Psoas muscle (tissue), 7 donors: ENCODE measurements at regions not wholly inside any gene's neighbourhood (a gene's known extent, or its start where the extent isn't known, plus 50 kb on each side); places are given as distances from the start of the nearest gene placed in this dataset.

ENCODE experiments used
- ATAC-seq, 4 donors: fragments of 200-7000 bp; cut with Tn5 transposase; one replicate each; pipeline ENCODE4 v1.9.1; 2020; ENCODE audit warnings: moderate library complexity in 3 of 4, mild to moderate bottlenecking in 2 of 4
- DNase-seq, 2 donors: peaks; one replicate each; pipeline ENCODE4 v3.0.0-alpha.2; 2020
- H3K27ac ChIP-seq: fragments of 200-600 bp; one replicate; pipeline ENCODE4 v1.8.0; 2022
- H3K27me3 ChIP-seq, 3 donors: fragments of 200-600 bp in 1 of 3; one replicate each; pipeline versions ENCODE4 v1.6.1 to v1.8.0; 2013 to 2022; ENCODE audit warnings: low read length in 2 of 3, mild to moderate bottlenecking in 2 of 3, moderate library complexity in 1 of 3; ENCODE audit not compliant: insufficient read depth in 3 of 3
- H3K36me3 ChIP-seq, 2 donors: fragments of 200-600 bp in 1 of 2; one replicate each; pipeline versions ENCODE4 v1.6.1 to v1.8.0; 2013 to 2022; ENCODE audit warnings: low read depth in 1 of 2, mild to moderate bottlenecking in 1 of 2, moderate library complexity in 1 of 2; ENCODE audit not compliant: insufficient read depth in 1 of 2
- H3K4me1 ChIP-seq: fragments of 200-600 bp; one replicate; pipeline ENCODE4 v1.8.0; 2022
- H3K4me3 ChIP-seq: fragments of 200-600 bp; one replicate; pipeline ENCODE4 v1.8.0; 2022; ENCODE audit warnings: mild to moderate bottlenecking
- H3K9me3 ChIP-seq: fragments of 200-600 bp; one replicate; pipeline ENCODE4 v1.8.0; 2022
- WGBS, 3 donors: extraction: QIAGEN DNeasy Blood & Tissue Kit; methylation state at CpG; one replicate each; pipeline versions ENCODE4 v1.1.6 to v1.1.7; 2013; 5-methylcytosine and 5-hydroxymethylcytosine counted together
- intact Hi-C, 2 donors: fragments of 100-400 bp; cut with DNase I; formaldehyde crosslinking; loops; one replicate each; pipeline versions ENCODE4 v1.11.0 to v1.14.2; 2022
- TF ChIP-seq, protein P1 (sequence below): fragments of 200-600 bp; IDR thresholded peaks from one replicate; pipeline ENCODE4 v1.8.0; 2022; ENCODE audit warnings: antibody characterized with exemption
- donor health status: healthy with polysubstance abuse.
- donor health status: DM: no; HTN: no; CAD: no; lungs with moderate emphysema.
- donor health status: Bipolar disorder and iron deficiency.
- donor health status: healthy.
- donor health status: DM: yes; HTN: yes; CAD: no.
- donor health status: DM: no; HTN: no; CAD: no.
- donor health status: DM: yes; HTN: yes; CAD: no.

DNA sequence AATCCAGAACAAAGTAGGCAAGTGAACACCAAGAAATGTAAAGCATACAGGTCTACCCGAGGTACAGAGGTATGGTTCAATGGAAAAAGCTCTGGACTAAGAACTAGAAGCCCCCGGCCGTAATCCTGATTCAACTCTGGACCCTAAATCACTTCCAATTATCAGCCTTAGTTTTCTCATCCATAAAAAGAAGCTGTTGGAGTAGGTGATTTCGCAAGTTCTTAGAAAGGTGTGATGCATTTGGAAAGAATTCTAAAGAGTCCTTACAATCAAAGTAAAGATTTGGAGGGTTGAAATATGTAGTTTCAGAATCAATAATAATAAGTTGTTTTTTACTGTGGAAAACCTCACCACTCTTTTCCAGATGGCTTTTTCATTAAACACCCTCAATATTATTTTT lies 622.1 kb upstream of the ID2 start:
- ATAC-seq (no peak), DNase-seq (no peak)
- Histone ChIP-seq H3K9me3 (no peaks in the 10 kb centered on the region), H3K4me1 (no peaks in the 10 kb centered on the region), H3K36me3 (no peaks in the 10 kb centered on the region), H3K27me3 (no peaks in the 10 kb centered on the region), H3K4me3 (no peak overlapping the region), H3K27ac (no peak overlapping the region)
- intact Hi-C loops: no loop called here
- 60 to 67% (median 63%) methylated on average over 4 of the region's 4 CpGs for WGBS, 3 donors
- TF ChIP-seq, protein P1, sequence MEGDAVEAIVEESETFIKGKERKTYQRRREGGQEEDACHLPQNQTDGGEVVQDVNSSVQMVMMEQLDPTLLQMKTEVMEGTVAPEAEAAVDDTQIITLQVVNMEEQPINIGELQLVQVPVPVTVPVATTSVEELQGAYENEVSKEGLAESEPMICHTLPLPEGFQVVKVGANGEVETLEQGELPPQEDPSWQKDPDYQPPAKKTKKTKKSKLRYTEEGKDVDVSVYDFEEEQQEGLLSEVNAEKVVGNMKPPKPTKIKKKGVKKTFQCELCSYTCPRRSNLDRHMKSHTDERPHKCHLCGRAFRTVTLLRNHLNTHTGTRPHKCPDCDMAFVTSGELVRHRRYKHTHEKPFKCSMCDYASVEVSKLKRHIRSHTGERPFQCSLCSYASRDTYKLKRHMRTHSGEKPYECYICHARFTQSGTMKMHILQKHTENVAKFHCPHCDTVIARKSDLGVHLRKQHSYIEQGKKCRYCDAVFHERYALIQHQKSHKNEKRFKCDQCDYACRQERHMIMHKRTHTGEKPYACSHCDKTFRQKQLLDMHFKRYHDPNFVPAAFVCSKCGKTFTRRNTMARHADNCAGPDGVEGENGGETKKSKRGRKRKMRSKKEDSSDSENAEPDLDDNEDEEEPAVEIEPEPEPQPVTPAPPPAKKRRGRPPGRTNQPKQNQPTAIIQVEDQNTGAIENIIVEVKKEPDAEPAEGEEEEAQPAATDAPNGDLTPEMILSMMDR: no peak

DNA sequence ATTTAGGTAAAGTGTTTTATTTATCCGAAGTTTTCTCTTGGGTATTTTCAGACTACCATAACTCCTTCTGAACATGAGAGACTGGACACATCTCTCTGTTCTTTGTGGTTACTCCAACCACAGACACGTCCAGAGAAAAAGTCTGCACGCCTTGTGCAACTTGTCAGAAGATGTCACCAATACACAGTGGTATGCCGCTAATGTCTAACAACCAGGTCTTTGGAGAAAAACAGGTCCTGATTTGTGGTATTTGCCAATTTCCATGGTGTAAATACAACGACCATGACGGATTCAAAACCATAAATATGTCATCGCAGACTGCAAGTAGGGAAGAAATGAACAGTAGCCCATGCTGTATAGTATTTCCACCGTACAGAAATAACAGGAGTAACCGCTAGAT lies 620.6 kb upstream of the ID2 start:
- intact Hi-C loops: no loop called here

DNA sequence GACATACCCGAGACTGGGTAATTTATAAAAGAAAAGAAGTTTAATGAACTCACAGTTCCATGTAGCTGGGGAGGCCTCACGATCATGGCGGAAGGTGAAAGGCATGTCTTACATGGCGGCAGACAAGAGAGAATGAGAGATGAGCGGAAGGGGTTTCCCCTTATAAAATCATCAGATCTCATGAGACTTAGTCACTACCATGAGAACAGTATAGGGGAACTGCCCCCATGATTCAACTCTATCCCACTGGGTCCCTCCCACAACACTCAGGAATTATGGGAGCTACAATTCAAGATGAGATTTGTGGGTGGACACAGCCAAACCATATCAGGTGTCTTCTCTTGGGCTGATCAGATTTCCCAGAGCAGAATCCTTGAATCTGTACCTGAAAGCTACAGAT lies 617.3 kb upstream of the ID2 start:
- ATAC-seq: no peak
- Histone ChIP-seq H3K4me1 (no peaks in the 10 kb centered on the region), H3K9me3 (no peaks in the 10 kb centered on the region), H3K27me3 (no peaks in the 10 kb centered on the region), H3K36me3 (no peaks in the 10 kb centered on the region), H3K27ac (no peak overlapping the region), H3K4me3 (no peak overlapping the region)
- TF ChIP-seq, protein P1: no peak
- DNase-seq: no peak
- WGBS, 3 donors: 91 to 95% (median 94%) methylated on average over 5 of the region's 5 CpGs
- intact Hi-C loops: no loop called here

More for the DNA sequence above, 620.6 kb upstream of the ID2 start:
- TF ChIP-seq, protein P1: no peak
- no peaks in the 10 kb centered on the region for H3K36me3 ChIP-seq
- H3K27ac ChIP-seq: no peak overlapping the region
- no peaks in the 10 kb centered on the region for H3K9me3 ChIP-seq
- H3K4me1 ChIP-seq: no peaks in the 10 kb centered on the region
- 46 to 55% (median 47%) methylated on average over 9 of the region's 9 CpGs for WGBS, 3 donors
- no peaks in the 10 kb centered on the region for H3K27me3 ChIP-seq
- ATAC-seq (no peak), DNase-seq (no peak)
- no peak overlapping the region for H3K4me3 ChIP-seq

DNA sequence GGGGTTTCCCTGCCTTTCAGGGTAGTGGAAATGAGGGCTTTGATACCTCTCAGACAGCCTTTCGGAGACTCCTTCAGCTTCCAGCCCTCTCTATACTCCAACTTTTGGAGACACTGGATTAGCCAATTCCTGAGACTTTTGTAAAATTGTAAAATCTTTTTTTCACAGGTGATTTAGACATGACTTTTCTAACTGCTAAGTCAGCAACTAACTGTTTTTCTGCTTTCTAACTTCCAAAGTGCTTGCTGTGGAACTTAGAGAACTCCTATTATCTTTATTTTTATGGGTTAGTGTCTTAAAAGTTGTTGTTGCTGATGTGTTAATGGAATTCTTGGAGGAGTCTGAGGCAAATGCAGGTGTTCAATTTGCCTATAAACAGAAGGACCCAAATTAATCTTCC lies 616.7 kb upstream of the ID2 start:
- intact Hi-C loops: no loop called here
- Histone ChIP-seq H3K36me3 (no peaks in the 10 kb centered on the region), H3K27me3 (no peaks in the 10 kb centered on the region), H3K27ac (no peak overlapping the region), H3K4me1 (no peaks in the 10 kb centered on the region), H3K4me3 (no peak overlapping the region), H3K9me3 (no peaks in the 10 kb centered on the region)
- ATAC-seq: no peak
- TF ChIP-seq, protein P1: no peak
- 95 to 97% (median 96%) methylated on average over 1 of the region's 1 CpG for WGBS, 3 donors
- no peak for DNase-seq

DNA sequence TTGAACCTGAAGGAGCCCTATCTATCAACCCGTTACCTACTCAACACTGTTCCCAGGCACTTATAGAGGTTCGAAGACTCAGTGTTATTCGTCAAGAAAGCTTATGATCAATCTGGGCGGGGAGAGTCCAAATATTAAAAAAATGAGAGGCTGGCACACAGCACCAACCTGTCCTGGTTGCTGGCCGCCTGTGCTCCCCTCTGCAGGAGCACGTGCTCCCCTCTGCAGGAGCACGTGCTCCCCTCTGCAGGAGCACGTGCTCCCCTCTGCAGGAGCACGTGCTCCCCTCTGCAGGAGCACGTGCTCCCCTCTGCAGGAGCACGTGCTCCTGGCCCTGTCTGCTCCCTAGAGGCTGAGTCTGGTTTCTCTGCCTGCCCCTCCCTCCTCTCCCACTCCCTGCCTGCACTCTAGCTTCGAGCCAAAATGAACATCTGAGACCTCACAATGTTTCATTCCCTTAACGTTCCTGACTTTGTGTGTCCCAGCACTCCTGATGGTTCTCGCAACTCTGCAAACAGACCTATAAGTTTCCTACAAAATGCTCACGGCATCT lies 614.0 kb upstream of the ID2 start:
- Histone ChIP-seq H3K27ac (no peak overlapping the region), H3K36me3 (no peaks in the 10 kb centered on the region), H3K4me3 (no peak overlapping the region), H3K9me3 (no peaks in the 10 kb centered on the region), H3K27me3 (no peaks in the 10 kb centered on the region), H3K4me1 (no peaks in the 10 kb centered on the region)
- WGBS, 3 donors: 71 to 73% (median 73%) methylated on average over 14 to 15 of the region's 15 CpGs
- intact Hi-C loops: no loop called here
- ATAC-seq (no peak), DNase-seq (no peak)
- TF ChIP-seq, protein P1: no peak
